H9 (cell line): ENCODE measurements at regions not wholly inside any gene's neighbourhood (a gene's known extent, or its start where the extent isn't known, plus 50 kb on each side); places are given as distances from the start of the nearest gene placed in this dataset.

ENCODE experiments used
- DNase-seq: peaks from one replicate; pipeline ENCODE4 v3.0.0-alpha.2; 2017
- H2AFZ ChIP-seq: one replicate; pipeline ENCODE4 v1.6.1; 2013; ENCODE audit warnings: mild to moderate bottlenecking, low read length, control low read depth, moderate library complexity
- H2AK5ac ChIP-seq: 2 replicates; pipeline ENCODE4 v1.6.1; 2013; ENCODE audit warnings: low read length, control low read depth, mixed read lengths; ENCODE audit not compliant: insufficient read length
- H2BK120ac ChIP-seq: one replicate; pipeline ENCODE4 v1.6.1; 2013; ENCODE audit warnings: low read depth, mild to moderate bottlenecking, low read length, control low read depth, inconsistent platforms; ENCODE audit not compliant: poor library complexity, severe bottlenecking
- H2BK12ac ChIP-seq: 2 replicates; pipeline ENCODE4 v1.6.1; 2013; ENCODE audit warnings: low read length, control low read depth, mixed read lengths, low read depth; ENCODE audit not compliant: insufficient read length
- H2BK15ac ChIP-seq: 2 replicates; pipeline ENCODE4 v1.6.1; 2013; ENCODE audit warnings: low read depth, low read length, control low read depth
- H2BK20ac ChIP-seq: one replicate; pipeline ENCODE4 v1.6.1; 2013; ENCODE audit warnings: low read depth, mild to moderate bottlenecking, low read length, control low read depth, inconsistent platforms; ENCODE audit not compliant: poor library complexity, severe bottlenecking
- H2BK5ac ChIP-seq: 2 replicates; pipeline ENCODE4 v1.6.1; 2013; ENCODE audit warnings: low read length, control low read depth, mixed read lengths; ENCODE audit not compliant: insufficient read length
- H3K14ac ChIP-seq: 2 replicates; pipeline ENCODE4 v1.6.1; 2013; ENCODE audit warnings: low read length, control low read depth; ENCODE audit not compliant: insufficient read depth
- H3K18ac ChIP-seq: 2 replicates; pipeline ENCODE4 v1.6.1; 2013; ENCODE audit warnings: low read depth, mild to moderate bottlenecking, mixed read lengths, low read length, control low read depth; ENCODE audit not compliant: insufficient read length
- H3K23ac ChIP-seq: 2 replicates; pipeline ENCODE4 v1.6.1; 2013; ENCODE audit warnings: low read length, control low read depth, mixed read lengths, low read depth; ENCODE audit not compliant: insufficient read length
- H3K23me2 ChIP-seq: 2 replicates; pipeline ENCODE4 v1.6.1; 2013; ENCODE audit warnings: low read depth, mild to moderate bottlenecking, mixed read lengths, low read length, control low read depth; ENCODE audit not compliant: insufficient read length, poor library complexity, severe bottlenecking
- H3K27ac ChIP-seq: 2 replicates; pipeline ENCODE4 v1.5.1; 2013; ENCODE audit warnings: low read length, control low read depth, mixed read lengths, low read depth; ENCODE audit not compliant: insufficient read length
- H3K27me3 ChIP-seq: 2 replicates; pipeline ENCODE4 v1.6.1; 2013; ENCODE audit warnings: low read length, control low read depth, inconsistent platforms; ENCODE audit not compliant: insufficient read depth
- H3K4ac ChIP-seq: 2 replicates; pipeline ENCODE4 v1.6.1; 2013; ENCODE audit warnings: low read depth, mild to moderate bottlenecking, control low read depth, inconsistent platforms, low read length, moderate library complexity
- H3K4me1 ChIP-seq: 2 replicates; pipeline ENCODE4 v1.6.1; 2013; ENCODE audit warnings: low read length, control low read depth, inconsistent platforms; ENCODE audit not compliant: insufficient read depth
- H3K4me2 ChIP-seq: 2 replicates; pipeline ENCODE4 v1.6.1; 2013; ENCODE audit warnings: low read length, control low read depth, mixed read lengths; ENCODE audit not compliant: insufficient read length, insufficient read depth
- H3K56ac ChIP-seq: 2 replicates; pipeline ENCODE4 v1.6.1; 2013; ENCODE audit warnings: low read depth, mild to moderate bottlenecking, mixed read lengths, low read length, control low read depth; ENCODE audit not compliant: insufficient read length
- H3K79me1 ChIP-seq: 2 replicates; pipeline ENCODE4 v1.6.1; 2013; ENCODE audit warnings: low read depth, mild to moderate bottlenecking, moderate library complexity, low read length, control low read depth, inconsistent platforms; ENCODE audit not compliant: insufficient read depth, poor library complexity, severe bottlenecking
- H3K79me2 ChIP-seq: 2 replicates; pipeline ENCODE4 v1.6.1; 2013; ENCODE audit warnings: low read length, control low read depth, inconsistent platforms; ENCODE audit not compliant: insufficient read depth
- H3K9ac ChIP-seq: 2 replicates; pipeline ENCODE4 v1.6.1; 2013; ENCODE audit warnings: low read length, control low read depth, mixed read lengths; ENCODE audit not compliant: insufficient read length; ENCODE audit errors: extremely low read depth
- H3K9me3 ChIP-seq: one replicate; pipeline ENCODE4 v1.6.1; 2013; ENCODE audit warnings: low read depth, low read length, inconsistent platforms; ENCODE audit not compliant: control insufficient read depth
- H3T11ph ChIP-seq: one replicate; pipeline ENCODE4 v1.6.1; 2013; ENCODE audit warnings: mild to moderate bottlenecking, low read length, control low read depth, inconsistent platforms
- H4K20me1 ChIP-seq: one replicate; pipeline ENCODE4 v1.6.1; 2013; ENCODE audit not compliant: control insufficient read depth, insufficient read length, insufficient read depth
- H4K5ac ChIP-seq: 2 replicates; pipeline ENCODE4 v1.6.1; 2013; ENCODE audit warnings: low read depth, mild to moderate bottlenecking, mixed read lengths, low read length, control low read depth; ENCODE audit not compliant: insufficient read length
- H4K8ac ChIP-seq: replicated peaks from 2 replicates; pipeline ENCODE4 v1.6.1; 2013; ENCODE audit warnings: low read length, control low read depth, mixed read lengths, low read depth; ENCODE audit not compliant: insufficient read length
- H4K91ac ChIP-seq: 2 replicates; pipeline ENCODE4 v1.6.1; 2013; ENCODE audit warnings: low read depth, mild to moderate bottlenecking, moderate library complexity, mixed read lengths, low read length, control low read depth; ENCODE audit not compliant: insufficient read length
- H3K27ac Mint-ChIP-seq, 3 experiments: 2 replicates in 2 of 3; 3 replicates in 1 of 3; pipeline ENCODE4 v1.8.0; 2020 to 2021; ENCODE audit warnings: mixed read lengths in 3 of 3, mild to moderate bottlenecking in 1 of 3, moderate library complexity in 1 of 3
- H3K27me3 Mint-ChIP-seq: 2 replicates; pipeline ENCODE4 v1.8.0; 2021; ENCODE audit warnings: low read depth, mild to moderate bottlenecking, moderate library complexity, mixed read lengths
- H3K36me3 Mint-ChIP-seq, 3 experiments: 2 replicates in 2 of 3; 3 replicates in 1 of 3; pipeline ENCODE4 v1.8.0; 2020 to 2021; ENCODE audit warnings: low read depth in 3 of 3, mixed read lengths in 3 of 3; ENCODE audit not compliant: insufficient read depth in 1 of 3
- H3K4me1 Mint-ChIP-seq, 2 experiments: 2 replicates each; pipeline ENCODE4 v1.8.0; 2020; ENCODE audit warnings: mixed read lengths in 2 of 2
- H3K4me3 Mint-ChIP-seq, 2 experiments: 2 replicates in 1 of 2; 3 replicates in 1 of 2; pipeline ENCODE4 v1.8.0; 2020 to 2021; ENCODE audit warnings: mild to moderate bottlenecking in 2 of 2, mixed read lengths in 2 of 2, moderate library complexity in 1 of 2
- H3K9me3 Mint-ChIP-seq, 2 experiments: 2 replicates in 1 of 2; 3 replicates in 1 of 2; pipeline ENCODE4 v1.8.0; 2020; ENCODE audit warnings: mild to moderate bottlenecking in 2 of 2, mixed read lengths in 2 of 2, moderate library complexity in 1 of 2
- CTCF ChIP-seq: fragments of 200-600 bp; sonication (generic); conservative IDR thresholded peaks from 3 replicates; pipeline ENCODE4 v1.8.0; 2021; ENCODE audit warnings: antibody characterized with exemption, mild to moderate bottlenecking
- WGBS: extraction: QIAGEN DNeasy Blood & Tissue Kit; methylation state at CpG from one replicate; pipeline ENCODE4 v1.1.7; 2013; ENCODE audit warnings: missing lambda C conversion rate, low lambda C conversion rate, mixed read lengths; ENCODE audit not compliant: insufficient read length; ENCODE audit errors: extremely low coverage; 5-methylcytosine and 5-hydroxymethylcytosine counted together

DNA sequence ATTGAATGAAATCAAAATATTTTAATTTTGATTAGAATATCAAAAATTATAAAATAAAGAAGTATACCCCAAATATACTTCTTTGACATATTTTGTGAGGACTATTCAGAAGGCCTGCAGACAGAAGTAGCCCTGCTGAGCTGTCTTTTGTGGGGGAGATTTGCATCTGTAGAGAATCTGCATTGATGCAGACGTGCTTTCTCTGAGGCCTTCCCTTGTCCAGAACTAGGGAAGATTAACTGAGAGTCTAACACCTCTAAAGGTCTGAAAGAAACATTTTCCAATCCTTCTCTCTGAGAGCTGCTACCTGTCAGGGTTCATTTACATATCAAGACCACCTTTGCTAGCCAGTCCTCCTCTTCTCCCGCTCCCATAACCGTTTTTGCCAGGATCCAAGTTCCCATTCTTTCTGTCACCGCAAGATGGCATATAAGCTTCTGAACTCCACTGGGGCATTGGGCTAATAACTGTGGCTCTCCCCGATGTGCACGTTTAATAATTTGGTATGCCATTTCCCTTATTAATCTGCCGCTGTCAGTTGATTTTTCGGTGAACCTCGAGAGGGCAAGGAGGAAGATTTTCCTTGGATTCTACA lies 510.4 kb upstream of the CNTNAP5 start:
- H3K9me3 Mint-ChIP-seq: no peaks in the 10 kb centered on the region
- Histone ChIP-seq H2BK15ac (no peak overlapping the region), H3K4me2 (no peak overlapping the region), H3K9ac (no peak overlapping the region), H3K18ac (no peak overlapping the region), H3K56ac (no peak overlapping the region), H3K9me3 (no peaks in the 10 kb centered on the region), H2BK120ac (no peak overlapping the region), H2AK5ac (no peak overlapping the region), H2BK20ac (no peak overlapping the region), H3K4me1 (peaks cover 8% of the 10 kb centered on the region; the same call in 1 of the 2 replicates), H3K27me3 (no peaks in the 10 kb centered on the region), H3K4ac (no peak overlapping the region), H2BK12ac (no peak overlapping the region), H3K27ac (no peak overlapping the region), H3T11ph (no peak overlapping the region), H3K23ac (no peak overlapping the region), H4K91ac (no peak overlapping the region), H2AFZ (no peak overlapping the region), H4K8ac (no peak overlapping the region), H3K79me1 (no peaks in the 10 kb centered on the region), H3K23me2 (no peaks in the 10 kb centered on the region), H4K20me1 (no peaks in the 10 kb centered on the region), H4K5ac (no peak overlapping the region), H2BK5ac (no peak overlapping the region), H3K14ac (no peak overlapping the region), H3K79me2 (no peaks in the 10 kb centered on the region)
- H3K27ac Mint-ChIP-seq: peak overlapping the region in 1 of 3 experiments; percentile 70; a peak in 1 of 7 replicates
- TF ChIP-seq CTCF: peak; percentile 46; the same call in 2 of the 3 replicates
- no peak overlapping the region for H3K4me3 Mint-ChIP-seq
- peaks cover 15% of the 10 kb centered on the region in 2 experiments for H3K4me1 Mint-ChIP-seq
- no peaks in the 10 kb centered on the region for H3K36me3 Mint-ChIP-seq
- no CpG with 5 or more reads among the region's 9 CpGs for WGBS
- peak; percentile 35 for DNase-seq
- H3K27me3 Mint-ChIP-seq: no peaks in the 10 kb centered on the region
